Fibroblast of mammary gland (primary cell): ENCODE measurements at regions not wholly inside any gene's neighbourhood (a gene's known extent, or its start where the extent isn't known, plus 50 kb on each side); places are given as distances from the start of the nearest gene placed in this dataset.

ENCODE experiments used
- DNase-seq: peaks from one replicate; pipeline ENCODE4 v3.0.0-alpha.2; 2010; ENCODE audit warnings: low read depth
- H3K4me3 ChIP-seq: 2 replicates; pipeline ENCODE4 v1.5.1; 2011; ENCODE audit warnings: low read depth, mild to moderate bottlenecking, low read length, moderate library complexity; ENCODE audit not compliant: control insufficient read depth
- TF ChIP-seq, protein P1 (sequence below): conservative IDR thresholded peaks from 2 replicates; pipeline ENCODE4 v1.5.1; 2011; ENCODE audit warnings: low read depth, low read length, inconsistent platforms; ENCODE audit not compliant: control insufficient read depth, insufficient read depth

DNA sequence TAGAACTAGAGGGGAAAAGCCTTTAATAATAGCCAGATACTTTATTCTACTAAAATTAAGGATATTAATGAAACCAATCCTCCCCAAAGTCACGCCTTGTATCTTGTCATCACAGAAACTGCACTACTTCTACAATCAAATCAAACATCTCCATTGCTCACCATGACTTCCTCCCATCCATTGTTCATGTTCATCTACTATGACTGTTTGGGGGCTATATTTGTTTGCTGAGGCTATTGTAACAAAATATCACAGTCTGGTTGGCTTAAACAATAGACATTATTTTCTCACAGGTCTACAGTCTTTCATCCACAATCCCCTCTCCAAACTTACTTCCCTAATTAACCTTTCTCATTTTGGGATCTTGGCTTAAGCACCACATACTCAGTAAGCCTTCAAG lies 193.6 kb upstream of the FSCB start:
- TF ChIP-seq, protein P1, sequence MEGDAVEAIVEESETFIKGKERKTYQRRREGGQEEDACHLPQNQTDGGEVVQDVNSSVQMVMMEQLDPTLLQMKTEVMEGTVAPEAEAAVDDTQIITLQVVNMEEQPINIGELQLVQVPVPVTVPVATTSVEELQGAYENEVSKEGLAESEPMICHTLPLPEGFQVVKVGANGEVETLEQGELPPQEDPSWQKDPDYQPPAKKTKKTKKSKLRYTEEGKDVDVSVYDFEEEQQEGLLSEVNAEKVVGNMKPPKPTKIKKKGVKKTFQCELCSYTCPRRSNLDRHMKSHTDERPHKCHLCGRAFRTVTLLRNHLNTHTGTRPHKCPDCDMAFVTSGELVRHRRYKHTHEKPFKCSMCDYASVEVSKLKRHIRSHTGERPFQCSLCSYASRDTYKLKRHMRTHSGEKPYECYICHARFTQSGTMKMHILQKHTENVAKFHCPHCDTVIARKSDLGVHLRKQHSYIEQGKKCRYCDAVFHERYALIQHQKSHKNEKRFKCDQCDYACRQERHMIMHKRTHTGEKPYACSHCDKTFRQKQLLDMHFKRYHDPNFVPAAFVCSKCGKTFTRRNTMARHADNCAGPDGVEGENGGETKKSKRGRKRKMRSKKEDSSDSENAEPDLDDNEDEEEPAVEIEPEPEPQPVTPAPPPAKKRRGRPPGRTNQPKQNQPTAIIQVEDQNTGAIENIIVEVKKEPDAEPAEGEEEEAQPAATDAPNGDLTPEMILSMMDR: no peak
- H3K4me3 ChIP-seq: no peak overlapping the region
- DNase-seq: no peak

DNA sequence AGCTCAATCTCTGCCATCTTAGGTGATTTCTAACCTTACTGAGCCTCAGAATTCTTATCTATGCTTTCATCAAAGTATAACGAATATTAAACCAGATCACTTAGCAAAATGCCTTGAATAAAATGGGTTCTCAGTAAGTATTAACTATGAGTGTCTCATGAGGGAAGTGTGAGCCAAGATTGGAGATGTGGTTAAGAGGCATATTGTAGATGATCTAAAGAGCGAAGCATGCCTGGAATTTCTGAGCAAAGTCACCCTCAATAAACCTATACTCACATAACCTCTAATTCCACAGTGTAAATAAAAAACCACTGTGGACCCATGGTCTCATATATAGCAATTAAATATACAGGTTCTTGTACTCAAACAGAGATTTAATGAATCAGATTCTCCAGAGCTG lies 193.1 kb upstream of the FSCB start:
- no peak overlapping the region for H3K4me3 ChIP-seq
- no peak for DNase-seq
- TF ChIP-seq, protein P1: no peak

DNA sequence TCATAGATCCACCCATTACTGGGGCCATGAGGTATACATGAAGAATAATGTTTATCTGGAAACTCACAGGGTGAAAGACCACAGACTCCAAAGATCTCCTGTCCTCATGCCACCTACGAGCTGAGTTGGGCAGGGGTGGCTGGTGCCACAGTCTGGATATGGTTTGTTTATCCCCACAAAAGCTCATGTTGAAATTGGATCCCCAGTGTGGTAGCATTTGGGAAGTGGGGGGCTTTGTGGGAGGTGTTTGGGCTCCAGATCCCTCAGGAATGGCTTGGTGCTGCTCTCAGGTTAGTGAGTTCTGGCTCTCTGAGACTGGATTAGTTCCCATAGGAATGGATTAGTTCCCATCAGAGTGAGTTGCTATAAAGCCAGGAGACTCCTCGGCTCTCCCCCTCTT lies 192.3 kb upstream of the FSCB start:
- DNase-seq: no peak
- H3K4me3 ChIP-seq: no peak overlapping the region
- TF ChIP-seq, protein P1: no peak

DNA sequence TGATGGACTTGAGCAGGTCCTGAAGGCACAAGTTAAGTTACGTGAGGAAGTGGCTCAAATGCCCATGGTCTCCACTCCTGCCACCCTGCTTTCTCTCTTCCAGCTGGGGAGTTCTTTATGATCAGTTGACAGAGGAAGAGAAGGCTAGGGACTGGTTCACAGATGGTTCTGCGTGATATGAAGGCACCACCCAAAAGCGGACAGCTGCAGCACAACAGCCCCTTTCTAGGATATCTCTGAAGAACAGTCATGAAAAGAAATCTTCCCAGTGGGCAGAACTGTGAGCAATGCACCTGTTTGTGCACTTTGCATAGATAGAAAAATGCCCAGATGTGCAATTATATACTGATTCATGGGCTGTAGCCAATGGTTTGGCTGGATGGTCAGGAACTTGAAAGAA lies 162.4 kb upstream of the FSCB start:
- DNase-seq: no peak
- no peak overlapping the region for H3K4me3 ChIP-seq
- TF ChIP-seq, protein P1: no peak

DNA sequence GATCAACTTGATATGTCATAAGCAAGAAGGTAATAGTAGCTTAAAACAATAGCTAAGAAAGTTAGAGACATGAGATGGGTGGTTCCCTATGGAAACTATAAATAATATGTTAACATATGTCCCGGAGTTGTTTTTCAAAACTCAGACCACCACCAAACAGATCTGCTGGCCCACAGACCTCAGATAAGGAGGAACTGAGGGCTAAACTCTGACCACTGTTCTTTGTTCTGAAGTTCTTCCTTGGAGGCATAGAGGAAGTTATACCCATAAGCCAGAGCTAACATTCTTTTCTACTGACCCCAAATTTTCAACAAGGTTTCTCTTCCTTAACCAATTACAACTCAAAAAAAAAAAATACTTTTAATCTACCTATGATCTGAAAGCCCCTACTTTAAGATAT lies 156.1 kb upstream of the FSCB start:
- DNase-seq: no peak
- TF ChIP-seq, protein P1: no peak
- H3K4me3 ChIP-seq: no peak overlapping the region

DNA sequence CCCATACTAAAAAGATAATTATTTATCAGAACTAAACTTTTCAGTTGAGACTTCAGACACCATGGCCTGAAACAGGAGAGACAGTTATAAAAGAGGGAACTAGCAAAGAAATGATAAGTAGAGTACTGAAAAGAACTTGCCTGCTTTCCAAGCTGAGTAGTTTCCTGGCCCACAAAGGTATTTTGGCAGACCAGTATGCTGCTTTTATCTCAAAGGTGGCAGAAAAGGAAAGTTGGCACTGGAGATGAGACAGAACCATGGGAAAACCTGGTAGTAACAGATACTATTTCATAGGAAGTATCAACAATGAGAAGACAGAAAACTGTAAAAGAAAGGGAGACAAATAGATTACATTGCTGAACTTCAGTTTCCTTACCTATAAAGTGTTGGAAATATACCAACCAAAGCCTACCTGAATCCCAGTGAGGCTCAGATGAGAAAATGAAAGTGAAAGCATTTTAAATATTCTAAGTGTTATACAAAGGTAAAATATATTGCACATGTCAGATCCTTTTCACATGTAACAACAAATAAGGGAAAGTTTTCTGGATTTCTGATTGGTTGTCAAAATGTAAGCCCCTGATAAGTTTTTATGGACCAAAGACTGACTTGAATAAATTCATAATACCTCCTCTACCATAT lies 155.3 kb upstream of the FSCB start:
- H3K4me3 ChIP-seq: no peak overlapping the region
- no peak for DNase-seq
- TF ChIP-seq, protein P1: no peak

DNA sequence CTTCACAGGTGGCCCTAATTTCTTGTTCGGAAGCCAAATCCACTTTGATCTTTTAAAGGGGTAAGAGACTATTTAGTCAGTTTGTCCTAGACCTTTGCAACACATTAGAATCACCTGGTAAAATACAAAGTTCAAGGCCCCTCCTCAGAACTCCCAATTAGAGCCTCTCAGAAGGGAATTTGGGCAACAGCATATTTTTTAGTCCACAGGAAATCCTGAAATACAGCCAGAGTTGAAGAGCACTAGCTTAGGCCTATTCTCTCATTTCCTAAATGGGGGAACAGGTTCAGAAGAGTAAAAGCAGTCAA lies 151.3 kb upstream of the FSCB start:
- H3K4me3 ChIP-seq: no peak overlapping the region
- no peak for DNase-seq
- TF ChIP-seq, protein P1: no peak
